Neural progenitor cell (in vitro differentiated cells): ENCODE measurements at regions not wholly inside any gene's neighbourhood (a gene's known extent, or its start where the extent isn't known, plus 50 kb on each side); places are given as distances from the start of the nearest gene placed in this dataset.

Source experiments
- EZH2 ChIP-seq: fragments of 200-600 bp; sonication (generic); IDR thresholded peaks from 2 replicates; pipeline ENCODE4 v1.6.1; 2017; ENCODE audit warnings: antibody characterized with exemption, mild to moderate bottlenecking, moderate library complexity
- EZH2phosphoT487 ChIP-seq: fragments of 200-600 bp; sonication (generic); IDR thresholded peaks from 2 replicates; pipeline ENCODE4 v1.6.1; 2017; ENCODE audit warnings: antibody characterized with exemption
- TF ChIP-seq, protein P1 (sequence below): fragments of 200-600 bp; sonication (generic); IDR thresholded peaks from 2 replicates; pipeline ENCODE4 v1.5.1; 2017; ENCODE audit warnings: antibody characterized with exemption, mild to moderate bottlenecking

- TF ChIP-seq, protein P1, sequence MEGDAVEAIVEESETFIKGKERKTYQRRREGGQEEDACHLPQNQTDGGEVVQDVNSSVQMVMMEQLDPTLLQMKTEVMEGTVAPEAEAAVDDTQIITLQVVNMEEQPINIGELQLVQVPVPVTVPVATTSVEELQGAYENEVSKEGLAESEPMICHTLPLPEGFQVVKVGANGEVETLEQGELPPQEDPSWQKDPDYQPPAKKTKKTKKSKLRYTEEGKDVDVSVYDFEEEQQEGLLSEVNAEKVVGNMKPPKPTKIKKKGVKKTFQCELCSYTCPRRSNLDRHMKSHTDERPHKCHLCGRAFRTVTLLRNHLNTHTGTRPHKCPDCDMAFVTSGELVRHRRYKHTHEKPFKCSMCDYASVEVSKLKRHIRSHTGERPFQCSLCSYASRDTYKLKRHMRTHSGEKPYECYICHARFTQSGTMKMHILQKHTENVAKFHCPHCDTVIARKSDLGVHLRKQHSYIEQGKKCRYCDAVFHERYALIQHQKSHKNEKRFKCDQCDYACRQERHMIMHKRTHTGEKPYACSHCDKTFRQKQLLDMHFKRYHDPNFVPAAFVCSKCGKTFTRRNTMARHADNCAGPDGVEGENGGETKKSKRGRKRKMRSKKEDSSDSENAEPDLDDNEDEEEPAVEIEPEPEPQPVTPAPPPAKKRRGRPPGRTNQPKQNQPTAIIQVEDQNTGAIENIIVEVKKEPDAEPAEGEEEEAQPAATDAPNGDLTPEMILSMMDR, result no peak
- TF ChIP-seq EZH2 (no peak), EZH2phosphoT487 (no peak)
These were observed 338.1 kb upstream of the ADAMTS16 start for GRCh38 chr5:4802044-4802443.
